ENCODE measurements at regions not wholly inside any gene's neighbourhood (a gene's known extent, or its start where the extent isn't known, plus 50 kb on each side); places are given as distances from the start of the nearest gene placed in this dataset.

GRCh38 chr4:125507141-125507540 lies 192.4 kb downstream of the FAT4 start:
- no peak for TF ChIP-seq GATA3 (IDR thresholded peaks at IDR 0.05; ENCODE audit: low read depth, low read length)
- TF ChIP-seq GATA2 (IDR thresholded peaks at IDR 0.05; ENCODE audit: low read depth, low read length), result no peak

Data from SH-SY5Y (cell line).